ENCODE measurements at regions not wholly inside any gene's neighbourhood (a gene's known extent, or its start where the extent isn't known, plus 50 kb on each side); places are given as distances from the start of the nearest gene placed in this dataset.

GRCh38 chr2:128903637-128904036 is 585.0 kb upstream of the HS6ST1 start:
- H3K27me3 ChIP-seq, result no peaks in the 10 kb centered on the region
- H3K4me1 ChIP-seq (ENCODE audit: insufficient read depth), result no peaks in the 10 kb centered on the region
- WGBS, 3 donors, result 91 to 93% (median 92%) methylated on average over 19 of the region's 19 CpGs
- no peak for TF ChIP-seq POLR2A (IDR thresholded peaks at IDR 0.05)
- TF ChIP-seq CTCF (IDR thresholded peaks at IDR 0.05), result no peak
- TF ChIP-seq EP300 (IDR thresholded peaks at IDR 0.05), result no peak
- no peak for DNase-seq
- H3K4me3 ChIP-seq, result no peak overlapping the region
- intact Hi-C loops (cut with DNase I), result no loop called here
- H3K36me3 ChIP-seq, result no peaks in the 10 kb centered on the region
- H3K27ac ChIP-seq, result no peak overlapping the region
- H3K9me3 ChIP-seq, result no peaks in the 10 kb centered on the region

DNA sequence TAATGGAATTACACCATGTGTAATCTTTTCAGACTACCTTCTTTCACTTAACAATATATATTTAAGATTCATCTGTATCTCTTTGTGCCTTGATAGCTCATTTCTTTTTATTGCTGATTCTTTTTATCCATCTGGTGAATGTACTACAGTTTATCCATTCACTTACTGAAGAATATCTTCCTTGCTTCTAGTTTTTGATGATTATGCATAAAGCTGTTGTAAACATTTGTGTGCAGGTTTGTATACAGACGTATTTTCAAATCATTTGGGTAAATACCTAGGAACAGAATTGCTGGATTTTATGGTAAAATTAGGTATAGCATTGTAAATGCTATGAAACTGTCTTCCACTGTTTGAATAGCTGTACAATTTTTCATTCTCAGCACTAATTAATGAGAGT is 592.6 kb upstream of the HS6ST1 start:
- H3K9me3 ChIP-seq, result no peaks in the 10 kb centered on the region
- TF ChIP-seq POLR2A (IDR thresholded peaks at IDR 0.05) (no peak), CTCF (IDR thresholded peaks at IDR 0.05) (no peak), EP300 (IDR thresholded peaks at IDR 0.05) (no peak)
- no peaks in the 10 kb centered on the region for H3K36me3 ChIP-seq
- no peak overlapping the region for H3K27ac ChIP-seq
- DNase-seq, result no peak
- 70 to 80% (median 71%) methylated on average over 1 of the region's 1 CpG for WGBS, 3 donors
- H3K4me3 ChIP-seq, result no peak overlapping the region
- no peaks in the 10 kb centered on the region for H3K27me3 ChIP-seq
- intact Hi-C loops (cut with DNase I), result no loop called here
- H3K4me1 ChIP-seq (ENCODE audit: insufficient read depth), result no peaks in the 10 kb centered on the region

DNA sequence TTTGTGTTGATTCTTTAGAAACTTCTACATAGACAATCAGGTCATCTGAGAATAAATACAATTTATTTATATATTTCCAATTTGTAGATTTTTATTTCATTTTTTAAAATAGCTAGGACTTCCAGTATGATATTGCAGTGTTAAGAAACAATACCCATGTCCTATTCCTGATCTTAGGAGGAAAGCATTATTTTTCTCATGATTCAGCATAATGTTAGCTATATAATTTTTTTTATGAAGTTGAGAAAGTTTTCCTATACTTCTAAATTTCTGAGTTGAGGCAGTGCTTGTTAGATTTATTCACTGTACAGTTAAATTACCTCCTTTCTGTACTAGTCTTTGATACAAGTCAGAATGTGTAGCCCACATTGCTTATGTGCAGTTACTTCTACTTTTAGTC is 595.7 kb upstream of the HS6ST1 start:
- no peak overlapping the region for H3K4me3 ChIP-seq
- H3K27ac ChIP-seq, result no peak overlapping the region
- intact Hi-C loops (cut with DNase I), result no loop called here
- TF ChIP-seq CTCF (IDR thresholded peaks at IDR 0.05), result no peak
- TF ChIP-seq POLR2A (IDR thresholded peaks at IDR 0.05), result no peak
- TF ChIP-seq EP300 (IDR thresholded peaks at IDR 0.05), result no peak
- no peaks in the 10 kb centered on the region for H3K4me1 ChIP-seq (ENCODE audit: insufficient read depth)
- no peak for DNase-seq
- no peaks in the 10 kb centered on the region for H3K9me3 ChIP-seq
- no peaks in the 10 kb centered on the region for H3K36me3 ChIP-seq
- H3K27me3 ChIP-seq, result no peaks in the 10 kb centered on the region

DNA sequence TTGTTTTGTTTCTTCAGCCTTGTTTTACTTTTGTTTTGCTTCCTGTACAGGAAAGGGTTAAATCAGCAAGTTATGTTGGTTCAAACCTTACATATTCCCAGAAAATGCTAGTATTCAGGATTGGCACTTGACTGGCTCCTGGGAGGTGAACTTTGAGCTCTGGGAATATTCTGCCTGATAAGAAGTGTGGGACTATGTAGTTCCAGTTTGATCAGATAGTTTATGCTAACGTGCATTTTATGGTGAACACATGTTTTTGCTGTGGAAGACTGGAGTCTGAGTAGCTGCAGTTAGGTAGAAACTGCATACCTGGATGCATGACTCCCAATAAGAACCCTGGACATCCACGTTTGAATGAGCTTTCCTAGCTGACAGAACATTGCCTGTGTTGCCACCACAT is 603.1 kb upstream of the HS6ST1 start:
- Histone ChIP-seq H3K27ac (no peak overlapping the region), H3K27me3 (no peaks in the 10 kb centered on the region), H3K4me3 (no peak overlapping the region), H3K36me3 (no peaks in the 10 kb centered on the region), H3K9me3 (no peaks in the 10 kb centered on the region), H3K4me1 (ENCODE audit: insufficient read depth) (no peaks in the 10 kb centered on the region)
- no peak for DNase-seq
- intact Hi-C loops (cut with DNase I), result no loop called here
- 6 to 19% (median 13%) methylated on average over 2 of the region's 2 CpGs for WGBS, 3 donors
- TF ChIP-seq POLR2A (IDR thresholded peaks at IDR 0.05) (no peak), CTCF (IDR thresholded peaks at IDR 0.05) (no peak), EP300 (IDR thresholded peaks at IDR 0.05) (no peak)

DNA sequence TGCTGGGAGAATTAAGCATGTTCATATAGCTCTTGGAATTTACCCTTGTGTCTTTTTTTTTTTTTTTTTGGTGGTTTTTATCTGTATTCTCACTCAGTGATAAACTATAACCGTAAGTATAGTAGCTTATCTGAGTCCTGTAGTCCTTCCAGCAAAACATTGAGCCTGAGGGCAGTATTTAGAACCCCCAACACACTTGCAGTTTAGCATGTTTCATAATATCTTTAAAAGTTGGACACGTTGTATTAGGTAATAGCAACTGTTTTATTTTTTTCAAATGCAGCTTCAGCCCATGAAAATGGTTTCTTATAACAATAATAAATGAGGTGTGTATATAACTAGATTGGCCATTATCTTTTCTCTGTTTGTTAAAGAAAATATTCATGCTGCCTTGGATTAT is 603.5 kb upstream of the HS6ST1 start:
- intact Hi-C loops (cut with DNase I), result no loop called here

More for the DNA sequence above, 603.5 kb upstream of the HS6ST1 start:
- H3K4me3 ChIP-seq, result no peak overlapping the region
- DNase-seq, result no peak
- no peaks in the 10 kb centered on the region for H3K4me1 ChIP-seq (ENCODE audit: insufficient read depth)
- H3K27me3 ChIP-seq, result no peaks in the 10 kb centered on the region
- no peak overlapping the region for H3K27ac ChIP-seq
- H3K9me3 ChIP-seq, result no peaks in the 10 kb centered on the region
- no peak for TF ChIP-seq EP300 (IDR thresholded peaks at IDR 0.05)
- no peak for TF ChIP-seq CTCF (IDR thresholded peaks at IDR 0.05)
- TF ChIP-seq POLR2A (IDR thresholded peaks at IDR 0.05), result no peak
- WGBS, 3 donors, result 4 to 19% (median 10%) methylated on average over 2 of the region's 2 CpGs
- no peaks in the 10 kb centered on the region for H3K36me3 ChIP-seq

Measured in ovary (tissue), 7 donors.